Chondrocyte (in vitro differentiated cells): ENCODE measurements at regions not wholly inside any gene's neighbourhood (a gene's known extent, or its start where the extent isn't known, plus 50 kb on each side); places are given as distances from the start of the nearest gene placed in this dataset.

Experiments used
- DNase-seq: peaks from one replicate; pipeline ENCODE4 v3.0.0; 2021; ENCODE audit warnings: mixed read lengths, low spot score
- H3K27ac Mint-ChIP-seq: one replicate; pipeline ENCODE4 v1.8.0; 2021; ENCODE audit warnings: mild to moderate bottlenecking, moderate library complexity, mixed read lengths; ENCODE audit not compliant: unreplicated experiment
- H3K27me3 Mint-ChIP-seq: 2 replicates; pipeline ENCODE4 v1.8.0; 2021; ENCODE audit warnings: low read depth, mixed read lengths
- H3K36me3 Mint-ChIP-seq: 2 replicates; pipeline ENCODE4 v1.8.0; 2021; ENCODE audit warnings: low read depth, mixed read lengths
- H3K4me1 Mint-ChIP-seq: 2 replicates; pipeline ENCODE4 v1.8.0; 2021; ENCODE audit warnings: low read depth, mild to moderate bottlenecking, mixed read lengths
- H3K4me3 Mint-ChIP-seq: one replicate; pipeline ENCODE4 v1.8.0; 2021; ENCODE audit warnings: mild to moderate bottlenecking, moderate library complexity, mixed read lengths; ENCODE audit not compliant: unreplicated experiment
- H3K9me3 Mint-ChIP-seq: 2 replicates; pipeline ENCODE4 v1.8.0; 2021; ENCODE audit warnings: low read depth, mixed read lengths
- CTCF ChIP-seq: fragments of 200-600 bp; sonication (generic); IDR thresholded peaks from 2 replicates; pipeline ENCODE4 v1.5.0; 2021; ENCODE audit warnings: antibody characterized with exemption, mild to moderate bottlenecking, moderate library complexity

DNA sequence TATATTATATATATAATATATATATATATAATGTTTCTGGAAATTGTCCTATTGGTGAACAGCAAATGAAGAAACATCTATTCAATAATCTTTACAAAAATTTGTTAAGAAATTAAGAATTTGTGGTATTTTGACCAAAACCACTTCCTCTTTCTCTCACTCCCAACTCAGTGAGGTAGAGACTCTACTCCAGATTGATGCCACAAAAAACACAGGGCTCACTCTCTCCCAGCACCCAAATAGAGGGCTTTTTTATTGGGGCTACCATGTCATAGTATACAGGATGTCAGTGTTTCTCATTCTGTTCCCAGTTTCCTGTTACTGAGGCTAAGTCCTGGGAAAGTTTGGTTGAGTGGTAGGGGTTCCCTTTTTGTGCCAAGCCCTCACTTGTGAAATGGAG is 1155.4 kb downstream of the BCL11A start:
- TF ChIP-seq CTCF: no peak
- Mint-ChIP-seq H3K9me3 (peaks cover 6% of the 10 kb centered on the region), H3K36me3 (no peaks in the 10 kb centered on the region), H3K27me3 (no peaks in the 10 kb centered on the region), H3K4me1 (no peaks in the 10 kb centered on the region), H3K27ac (no peak overlapping the region), H3K4me3 (no peak overlapping the region)
- DNase-seq: no peak

GRCh38 chr2:59395119-59395518 is 1154.0 kb upstream of the FANCL start:
- no peak for TF ChIP-seq CTCF
- Mint-ChIP-seq H3K27ac (no peak overlapping the region), H3K4me3 (no peak overlapping the region), H3K36me3 (no peaks in the 10 kb centered on the region), H3K27me3 (no peaks in the 10 kb centered on the region), H3K9me3 (no peaks in the 10 kb centered on the region), H3K4me1 (peaks cover under 1% of the 10 kb centered on the region)
- no peak for DNase-seq

DNA sequence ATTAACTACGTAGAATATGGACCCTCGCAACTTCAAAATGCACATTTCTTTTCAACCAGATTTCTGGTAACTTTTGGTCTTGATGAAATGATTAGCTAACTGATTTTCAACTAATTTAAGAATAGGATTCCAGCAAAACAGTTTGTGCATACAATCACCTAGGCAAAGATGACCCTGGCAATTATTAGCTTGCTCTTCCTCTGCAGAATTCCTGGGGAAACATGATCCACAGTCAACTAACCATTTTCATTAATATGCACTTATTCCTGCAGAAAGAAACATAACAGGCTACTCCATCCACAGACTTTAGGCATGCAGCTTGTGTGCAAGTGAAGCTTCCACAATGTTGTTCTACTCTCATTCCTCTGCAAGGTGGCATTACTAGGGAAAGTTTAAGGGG is 1150.8 kb upstream of the FANCL start:
- no peak overlapping the region for H3K27ac Mint-ChIP-seq
- H3K36me3 Mint-ChIP-seq: no peaks in the 10 kb centered on the region
- no peak overlapping the region for H3K4me3 Mint-ChIP-seq
- no peaks in the 10 kb centered on the region for H3K9me3 Mint-ChIP-seq
- no peak for TF ChIP-seq CTCF
- H3K4me1 Mint-ChIP-seq: peaks cover 11% of the 10 kb centered on the region
- no peaks in the 10 kb centered on the region for H3K27me3 Mint-ChIP-seq
- no peak for DNase-seq

DNA sequence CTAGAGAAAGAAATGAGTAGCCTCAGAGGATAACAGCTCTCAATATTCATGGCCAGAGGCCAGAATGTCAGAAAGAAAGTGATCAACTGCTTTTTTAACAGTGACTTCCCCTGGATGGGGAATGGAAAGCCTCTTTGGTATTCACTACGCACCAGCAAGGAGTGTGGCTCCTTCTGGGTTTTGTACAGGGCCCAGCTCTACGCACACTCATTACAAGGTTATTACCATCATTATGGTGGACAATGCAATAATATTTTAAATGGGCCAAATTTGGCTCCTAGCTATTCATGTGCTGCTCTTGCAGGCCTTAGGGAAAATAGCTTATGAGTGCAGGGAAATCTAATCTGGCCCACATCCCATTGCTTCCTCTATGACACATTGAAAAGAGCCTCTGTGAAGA is 1149.5 kb upstream of the FANCL start:
- no peaks in the 10 kb centered on the region for H3K36me3 Mint-ChIP-seq
- no peaks in the 10 kb centered on the region for H3K9me3 Mint-ChIP-seq
- no peak overlapping the region for H3K4me3 Mint-ChIP-seq
- no peaks in the 10 kb centered on the region for H3K27me3 Mint-ChIP-seq
- DNase-seq: no peak
- peaks cover 11% of the 10 kb centered on the region for H3K4me1 Mint-ChIP-seq
- TF ChIP-seq CTCF: no peak
- H3K27ac Mint-ChIP-seq: no peak overlapping the region

- Mint-ChIP-seq H3K27me3 (no peaks in the 10 kb centered on the region), H3K36me3 (no peaks in the 10 kb centered on the region), H3K4me1 (peaks cover 11% of the 10 kb centered on the region), H3K27ac (no peak overlapping the region), H3K9me3 (no peaks in the 10 kb centered on the region), H3K4me3 (no peak overlapping the region)
- no peak for DNase-seq
- no peak for TF ChIP-seq CTCF
Measured at GRCh38 chr2:59389240-59389639, 1148.1 kb upstream of the FANCL start.
